K562 (cell line): ENCODE measurements at regions not wholly inside any gene's neighbourhood (a gene's known extent, or its start where the extent isn't known, plus 50 kb on each side); places are given as distances from the start of the nearest gene placed in this dataset.

Experiments used
- ATAC-seq: fragments of 200-7000 bp; cut with Tn5 transposase; 3 replicates; pipeline ENCODE4 v1.9.1; 2020; ENCODE audit warnings: moderate library complexity
- BruUV-seq: library from RNA; stranded (reverse); fragments of 400-500 nt; replicated peaks from 2 replicates; lab custom pipeline; 2021; lab: Mats Ljungman, UMichigan
- CTCF ChIA-PET: fragments of 300-600 bp; formaldehyde crosslinking; extraction: SDS; loops from one replicate; lab custom pipeline; 2021; ENCODE audit warnings: low intra/inter-chr PET ratio; lab: Yijun Ruan, JAX
- POLR2A ChIA-PET: fragments of 300-600, 350-650 bp; sonication (Branson Sonifier 250); formaldehyde crosslinking; extraction: SDS; loops from one replicate; lab custom pipeline; 2021; ENCODE audit warnings: antibody characterized with exemption, inconsistent platforms; lab: Yijun Ruan, JAX
- DNase-seq, 4 experiments: peaks; one replicate each; pipeline versions ENCODE4 v3.0.0 to v3.0.0-alpha.2; 2011 to 2018; ENCODE audit warnings: low spot score in 3 of 4, mixed read lengths in 3 of 4; ENCODE audit errors: extremely low read depth in 1 of 4
- FAIRE-seq: peaks from 2 replicates; lab custom pipeline; 2011; peaks lifted over from hg19 to GRCh38; lab: Jason Lieb, UNC
- H2AFZ ChIP-seq: 2 replicates; pipeline ENCODE4 v1.6.0; 2011; ENCODE audit warnings: low read depth, low read length, control low read depth, inconsistent platforms
- H3K27ac ChIP-seq: fragments of 200-600 bp; 3 replicates; pipeline ENCODE4 v1.8.0; 2011; ENCODE audit warnings: low read depth, mild to moderate bottlenecking, control low read depth, inconsistent platforms, low read length, moderate library complexity, mixed read lengths; ENCODE audit errors: extremely low read depth
- H3K27me3 ChIP-seq, 2 experiments: fragments of 300-600 bp in 1 of 2; 2 replicates in 1 of 2; 3 replicates in 1 of 2; pipeline versions ENCODE4 v1.6.0 to v1.8.0; 2011; ENCODE audit warnings: inconsistent platforms in 2 of 2, low read length in 2 of 2, mild to moderate bottlenecking in 1 of 2, mixed read lengths in 1 of 2, moderate library complexity in 1 of 2; ENCODE audit not compliant: control insufficient read depth in 2 of 2, insufficient read depth in 2 of 2
- H3K36me3 ChIP-seq: fragments of 300-600 bp; 3 replicates; pipeline ENCODE4 v1.8.0; 2011; ENCODE audit warnings: mild to moderate bottlenecking, low read length, inconsistent platforms; ENCODE audit not compliant: control insufficient read depth, insufficient read depth
- H3K4me1 ChIP-seq, 2 experiments: fragments of 200-600 bp in 1 of 2; replicated peaks in 1 of 2; 2 replicates in 1 of 2; 3 replicates in 1 of 2; pipeline versions ENCODE4 v1.5.1 to v1.8.0; 2011; ENCODE audit warnings: inconsistent platforms in 2 of 2, low read length in 2 of 2, mild to moderate bottlenecking in 1 of 2, mixed read lengths in 1 of 2, moderate library complexity in 1 of 2; ENCODE audit not compliant: control insufficient read depth in 2 of 2, insufficient read depth in 2 of 2
- H3K4me2 ChIP-seq: 2 replicates; pipeline ENCODE4 v1.6.1; 2011; ENCODE audit warnings: low read length, control low read depth, inconsistent platforms, mixed read lengths; ENCODE audit not compliant: insufficient read depth
- H3K4me3 ChIP-seq: fragments of 200-600 bp; sonication (generic), shearing (Covaris generic); 2 replicates; pipeline ENCODE4 v1.5.1; 2016; ENCODE audit warnings: control low read depth, inconsistent platforms
- H3K79me2 ChIP-seq: fragments of 200-600 bp; 3 replicates; pipeline ENCODE4 v1.8.0; 2011; ENCODE audit warnings: low read length, inconsistent platforms; ENCODE audit not compliant: control insufficient read depth, insufficient read depth
- H3K9ac ChIP-seq, 2 experiments: 2 replicates each; pipeline versions ENCODE4 v1.6.0 to v1.6.1; 2011; ENCODE audit warnings: low read depth in 2 of 2, low read length in 2 of 2, control low read depth in 1 of 2, inconsistent platforms in 1 of 2, mild to moderate bottlenecking in 1 of 2, mixed read lengths in 1 of 2; ENCODE audit not compliant: insufficient read depth in 1 of 2
- H3K9me1 ChIP-seq: one replicate; pipeline ENCODE4 v1.6.0; 2011; ENCODE audit warnings: inconsistent platforms, mild to moderate bottlenecking, low read length, moderate library complexity; ENCODE audit not compliant: control insufficient read depth, insufficient read depth
- H3K9me3 ChIP-seq: replicated peaks from 2 replicates; pipeline ENCODE4 v1.5.1; 2011; ENCODE audit warnings: low read depth, low read length, inconsistent platforms; ENCODE audit not compliant: control insufficient read depth, insufficient read depth
- H4K20me1 ChIP-seq: replicated peaks from 2 replicates; pipeline ENCODE4 v1.6.1; 2011; ENCODE audit warnings: low read length, inconsistent platforms, mixed read lengths; ENCODE audit not compliant: control insufficient read depth, insufficient read depth
- ATF7 ChIP-seq: fragments of 450-650 bp; IDR thresholded peaks from 2 replicates; pipeline ENCODE4 v1.7.1; 2014; ENCODE audit warnings: mild to moderate bottlenecking, moderate library complexity
- ZEB2 ChIP-seq: fragments of 450-650 bp; IDR thresholded peaks from 2 replicates; pipeline ENCODE4 v1.6.1; 2016
- WGBS: fragments of 100-300 bp; shearing (Covaris generic); methylation state at CpG from one replicate; pipeline ENCODE4 v1.1.6; 2016; ENCODE audit warnings: low coverage, mixed read lengths; ENCODE audit not compliant: insufficient coverage; ENCODE audit errors: missing lambda C conversion rate; 5-methylcytosine and 5-hydroxymethylcytosine counted together
- in situ Hi-C: fragments of 300-500 bp; cut with MboI; formaldehyde crosslinking; loops from 4 replicates; pipeline ENCODE4 v1.15.0; 2018; ENCODE audit warnings: inconsistent platforms, mixed read lengths
- intact Hi-C: fragments of 100-400 bp; cut with micrococcal nuclease; formaldehyde crosslinking; loops from 2 replicates; pipeline ENCODE4 v1.14.2; 2022
- TF ChIP-seq, protein P1 (sequence below), 2 experiments: fragments of 450-650 bp; formaldehyde crosslinking in 1 of 2; IDR thresholded peaks; 2 replicates each; pipeline versions ENCODE4 v1.4.0 to v1.6.1; 2014 to 2020; ENCODE audit warnings: mild to moderate bottlenecking in 2 of 2, borderline replicate concordance in 1 of 2, low read depth in 1 of 2
- TF ChIP-seq, protein P2 (sequence below): fragments of 450-650 bp; IDR thresholded peaks from 2 replicates; pipeline ENCODE4 v1.6.1; 2016; ENCODE audit warnings: low read depth

DNA sequence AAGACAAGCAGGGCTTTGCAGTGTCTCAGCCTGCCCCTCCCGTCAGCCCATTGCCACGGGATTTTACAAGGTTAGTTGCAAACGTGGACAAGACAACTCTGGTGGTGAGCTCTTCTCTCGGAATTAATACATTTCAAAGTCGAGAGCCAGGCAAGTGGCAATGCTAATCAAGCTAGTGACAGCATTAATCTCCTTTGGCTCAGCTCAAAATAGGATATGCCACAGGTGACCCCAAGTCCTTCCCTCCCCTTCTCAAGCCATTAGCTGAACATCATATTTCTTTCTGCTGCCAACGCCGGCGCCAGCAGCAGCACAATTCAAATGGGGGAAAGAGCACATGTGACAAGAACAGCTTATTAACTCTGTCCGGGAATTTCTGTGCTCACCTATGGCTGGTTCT, 190.1 kb downstream of the ATPSCKMT start:
- no peak for DNase-seq
- Histone ChIP-seq H3K27ac (no peak overlapping the region), H4K20me1 (no peaks in the 10 kb centered on the region), H3K79me2 (no peaks in the 10 kb centered on the region), H3K4me1 (no peaks in the 10 kb centered on the region), H3K9me3 (no peaks in the 10 kb centered on the region), H3K27me3 (peaks cover 6 to 12% of the 10 kb centered on the region in 2 experiments; a peak in 3 of 5 replicates), H3K9me1 (no peaks in the 10 kb centered on the region), H3K9ac (no peak overlapping the region), H3K4me2 (no peak overlapping the region), H3K36me3 (no peaks in the 10 kb centered on the region), H2AFZ (no peak overlapping the region), H3K4me3 (no peak overlapping the region)
- no peak for FAIRE-seq
- POLR2A ChIA-PET: interaction anchor here (0.6 to 0.7 kb wide), 2 partner anchors 12 to 634 kb away, joined by 3 read pairs; no protein-coding TSS in a partner anchor
- in situ Hi-C loops (no loop called here), intact Hi-C loops (no loop called here)
- no TSS peak for BruUV-seq
- CTCF ChIA-PET: no interaction called here
- no peak for ATAC-seq
- WGBS: 1% methylated on average over 9 of the region's 9 CpGs
- TF ChIP-seq ZEB2 (no peak), ATF7 (no peak)
- TF ChIP-seq, protein P1, sequence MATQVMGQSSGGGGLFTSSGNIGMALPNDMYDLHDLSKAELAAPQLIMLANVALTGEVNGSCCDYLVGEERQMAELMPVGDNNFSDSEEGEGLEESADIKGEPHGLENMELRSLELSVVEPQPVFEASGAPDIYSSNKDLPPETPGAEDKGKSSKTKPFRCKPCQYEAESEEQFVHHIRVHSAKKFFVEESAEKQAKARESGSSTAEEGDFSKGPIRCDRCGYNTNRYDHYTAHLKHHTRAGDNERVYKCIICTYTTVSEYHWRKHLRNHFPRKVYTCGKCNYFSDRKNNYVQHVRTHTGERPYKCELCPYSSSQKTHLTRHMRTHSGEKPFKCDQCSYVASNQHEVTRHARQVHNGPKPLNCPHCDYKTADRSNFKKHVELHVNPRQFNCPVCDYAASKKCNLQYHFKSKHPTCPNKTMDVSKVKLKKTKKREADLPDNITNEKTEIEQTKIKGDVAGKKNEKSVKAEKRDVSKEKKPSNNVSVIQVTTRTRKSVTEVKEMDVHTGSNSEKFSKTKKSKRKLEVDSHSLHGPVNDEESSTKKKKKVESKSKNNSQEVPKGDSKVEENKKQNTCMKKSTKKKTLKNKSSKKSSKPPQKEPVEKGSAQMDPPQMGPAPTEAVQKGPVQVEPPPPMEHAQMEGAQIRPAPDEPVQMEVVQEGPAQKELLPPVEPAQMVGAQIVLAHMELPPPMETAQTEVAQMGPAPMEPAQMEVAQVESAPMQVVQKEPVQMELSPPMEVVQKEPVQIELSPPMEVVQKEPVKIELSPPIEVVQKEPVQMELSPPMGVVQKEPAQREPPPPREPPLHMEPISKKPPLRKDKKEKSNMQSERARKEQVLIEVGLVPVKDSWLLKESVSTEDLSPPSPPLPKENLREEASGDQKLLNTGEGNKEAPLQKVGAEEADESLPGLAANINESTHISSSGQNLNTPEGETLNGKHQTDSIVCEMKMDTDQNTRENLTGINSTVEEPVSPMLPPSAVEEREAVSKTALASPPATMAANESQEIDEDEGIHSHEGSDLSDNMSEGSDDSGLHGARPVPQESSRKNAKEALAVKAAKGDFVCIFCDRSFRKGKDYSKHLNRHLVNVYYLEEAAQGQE (IDR thresholded peaks at IDR 0.05; ENCODE audit: borderline replicate concordance): no peak
- TF ChIP-seq, protein P1 (CRISPR knock-in tag; IDR thresholded peaks at IDR 0.05; ENCODE audit: low read depth): no peak
- TF ChIP-seq, protein P2, sequence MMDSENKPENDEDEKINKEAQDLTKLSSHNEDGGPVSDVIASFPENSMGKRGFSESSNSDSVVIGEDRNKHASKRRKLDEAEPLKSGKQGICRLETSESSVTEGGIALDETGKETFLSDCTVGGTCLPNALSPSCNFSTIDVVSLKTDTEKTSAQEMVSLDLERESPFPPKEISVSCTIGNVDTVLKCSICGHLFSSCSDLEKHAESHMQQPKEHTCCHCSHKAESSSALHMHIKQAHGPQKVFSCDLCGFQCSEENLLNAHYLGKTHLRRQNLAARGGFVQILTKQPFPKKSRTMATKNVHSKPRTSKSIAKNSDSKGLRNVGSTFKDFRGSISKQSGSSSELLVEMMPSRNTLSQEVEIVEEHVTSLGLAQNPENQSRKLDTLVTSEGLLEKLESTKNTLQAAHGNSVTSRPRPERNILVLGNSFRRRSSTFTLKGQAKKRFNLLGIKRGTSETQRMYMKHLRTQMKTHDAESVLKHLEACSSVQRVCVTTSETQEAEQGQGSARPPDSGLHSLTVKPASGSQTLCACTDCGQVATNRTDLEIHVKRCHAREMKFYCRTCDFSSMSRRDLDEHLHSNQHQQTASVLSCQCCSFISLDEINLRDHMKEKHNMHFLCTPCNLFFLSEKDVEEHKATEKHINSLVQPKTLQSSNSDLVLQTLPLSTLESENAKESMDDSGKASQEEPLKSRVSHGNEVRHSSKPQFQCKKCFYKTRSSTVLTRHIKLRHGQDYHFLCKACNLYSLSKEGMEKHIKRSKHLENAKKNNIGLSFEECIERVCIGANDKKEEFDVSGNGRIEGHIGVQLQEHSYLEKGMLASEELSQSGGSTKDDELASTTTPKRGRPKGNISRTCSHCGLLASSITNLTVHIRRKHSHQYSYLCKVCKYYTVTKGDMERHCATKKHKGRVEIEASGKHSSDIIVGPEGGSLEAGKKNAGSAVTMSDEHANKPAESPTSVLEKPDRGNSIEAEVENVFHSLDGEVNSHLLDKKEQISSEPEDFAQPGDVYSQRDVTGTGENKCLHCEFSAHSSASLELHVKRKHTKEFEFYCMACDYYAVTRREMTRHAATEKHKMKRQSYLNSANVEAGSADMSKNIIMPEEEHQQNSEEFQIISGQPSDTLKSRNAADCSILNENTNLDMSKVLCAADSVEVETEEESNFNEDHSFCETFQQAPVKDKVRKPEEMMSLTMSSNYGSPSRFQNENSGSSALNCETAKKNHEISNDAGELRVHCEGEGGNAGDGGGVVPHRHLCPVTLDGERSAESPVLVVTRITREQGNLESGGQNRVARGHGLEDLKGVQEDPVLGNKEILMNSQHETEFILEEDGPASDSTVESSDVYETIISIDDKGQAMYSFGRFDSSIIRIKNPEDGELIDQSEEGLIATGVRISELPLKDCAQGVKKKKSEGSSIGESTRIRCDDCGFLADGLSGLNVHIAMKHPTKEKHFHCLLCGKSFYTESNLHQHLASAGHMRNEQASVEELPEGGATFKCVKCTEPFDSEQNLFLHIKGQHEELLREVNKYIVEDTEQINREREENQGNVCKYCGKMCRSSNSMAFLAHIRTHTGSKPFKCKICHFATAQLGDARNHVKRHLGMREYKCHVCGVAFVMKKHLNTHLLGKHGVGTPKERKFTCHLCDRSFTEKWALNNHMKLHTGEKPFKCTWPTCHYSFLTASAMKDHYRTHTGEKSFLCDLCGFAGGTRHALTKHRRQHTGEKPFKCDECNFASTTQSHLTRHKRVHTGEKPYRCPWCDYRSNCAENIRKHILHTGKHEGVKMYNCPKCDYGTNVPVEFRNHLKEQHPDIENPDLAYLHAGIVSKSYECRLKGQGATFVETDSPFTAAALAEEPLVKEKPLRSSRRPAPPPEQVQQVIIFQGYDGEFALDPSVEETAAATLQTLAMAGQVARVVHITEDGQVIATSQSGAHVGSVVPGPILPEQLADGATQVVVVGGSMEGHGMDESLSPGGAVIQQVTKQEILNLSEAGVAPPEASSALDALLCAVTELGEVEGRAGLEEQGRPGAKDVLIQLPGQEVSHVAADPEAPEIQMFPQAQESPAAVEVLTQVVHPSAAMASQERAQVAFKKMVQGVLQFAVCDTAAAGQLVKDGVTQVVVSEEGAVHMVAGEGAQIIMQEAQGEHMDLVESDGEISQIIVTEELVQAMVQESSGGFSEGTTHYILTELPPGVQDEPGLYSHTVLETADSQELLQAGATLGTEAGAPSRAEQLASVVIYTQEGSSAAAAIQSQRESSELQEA: no peak
